NOMO-1 treated with DMSO at 0.1 percent for 48 hours (cell line): ENCODE measurements at regions not wholly inside any gene's neighbourhood (a gene's known extent, or its start where the extent isn't known, plus 50 kb on each side); places are given as distances from the start of the nearest gene placed in this dataset.
"Not testable (repeated sequence)": the region's sequence is repeated elsewhere in the genome, so short reads cannot be mapped to it uniquely, and the experiment has no call there.

Experiments used
- DNase-seq: peaks from one replicate; lab custom pipeline; 2025; ENCODE audit not compliant: unreplicated experiment; lab: John Stamatoyannopoulos, UW

GRCh38 chr7:52406808-52407207 is 628.6 kb upstream of the POM121L12 start:
- DNase-seq = no peak

GRCh38 chr7:52382731-52383130 is 652.7 kb upstream of the POM121L12 start:
- no peak for DNase-seq

GRCh38 chr7:52369922-52370321 is 665.5 kb upstream of the POM121L12 start:
- no peak for DNase-seq

- no peak for DNase-seq
These were observed 670.1 kb upstream of the POM121L12 start for GRCh38 chr7:52365349-52365748.

- no peak for DNase-seq
These were observed 672.9 kb upstream of the POM121L12 start for GRCh38 chr7:52362521-52362920.

- no peak for DNase-seq
These were observed 674.9 kb upstream of the POM121L12 start for GRCh38 chr7:52360541-52360940.

GRCh38 chr7:52355053-52355452 is 680.4 kb upstream of the POM121L12 start:
- peak; percentile 30 for DNase-seq

GRCh38 chr7:52352013-52352981 is 683.1 kb upstream of the POM121L12 start:
- DNase-seq = no peak

- DNase-seq = no peak
These were observed 691.4 kb upstream of the POM121L12 start for GRCh38 chr7:52344015-52344414.

- DNase-seq = no peak
These were observed 695.4 kb upstream of the POM121L12 start for GRCh38 chr7:52340067-52340466.

GRCh38 chr7:52328328-52328727 is 707.1 kb upstream of the POM121L12 start:
- not testable (repeated sequence) for DNase-seq

- no peak for DNase-seq
These were observed 710.2 kb upstream of the POM121L12 start for GRCh38 chr7:52325237-52325636.

GRCh38 chr7:52323202-52323746 is 712.2 kb upstream of the POM121L12 start:
- DNase-seq = no peak

- no peak for DNase-seq
These were observed 714.8 kb upstream of the POM121L12 start for GRCh38 chr7:52320610-52321009.

GRCh38 chr7:52317921-52318320 is 717.5 kb upstream of the POM121L12 start:
- no peak for DNase-seq

- no peak for DNase-seq
These were observed 723.5 kb upstream of the POM121L12 start for GRCh38 chr7:52311886-52312285.

- no peak for DNase-seq
These were observed 725.8 kb upstream of the POM121L12 start for GRCh38 chr7:52309631-52310030.

- DNase-seq = no peak
These were observed 732.5 kb upstream of the POM121L12 start for GRCh38 chr7:52302765-52303520.

GRCh38 chr7:52297128-52297527 is 738.3 kb upstream of the POM121L12 start:
- no peak for DNase-seq

GRCh38 chr7:52294942-52295341 is 740.5 kb upstream of the POM121L12 start:
- no peak for DNase-seq

GRCh38 chr7:52289247-52289646 is 746.2 kb upstream of the POM121L12 start:
- DNase-seq = no peak

GRCh38 chr7:52287698-52288097 is 747.7 kb upstream of the POM121L12 start:
- no peak for DNase-seq
